Epithelial cell of esophagus (primary cell): ENCODE measurements at regions not wholly inside any gene's neighbourhood (a gene's known extent, or its start where the extent isn't known, plus 50 kb on each side); places are given as distances from the start of the nearest gene placed in this dataset.
A peak's percentile ranks its signal among the peaks of the same experiment; 100 is the strongest.
"Not testable (repeated sequence)": the region's sequence is repeated elsewhere in the genome, so short reads cannot be mapped to it uniquely, and the experiment has no call there.

Experiments used
- DNase-seq: peaks from one replicate; pipeline ENCODE4 v3.0.0; 2010; ENCODE audit warnings: low read depth
- H3K4me3 ChIP-seq: 2 replicates; pipeline ENCODE4 v1.5.1; 2011; ENCODE audit warnings: mild to moderate bottlenecking, low read length, control low read depth
- CTCF ChIP-seq: IDR thresholded peaks from 2 replicates; pipeline ENCODE4 v1.5.1; 2011; ENCODE audit warnings: low read depth, mild to moderate bottlenecking, low read length, control low read depth, inconsistent platforms; ENCODE audit not compliant: insufficient read depth; ENCODE audit errors: missing control alignments

GRCh38 chr2:208794288-208794975 is 387.8 kb downstream of the PTH2R start:
- TF ChIP-seq CTCF, result no peak
- H3K4me3 ChIP-seq, result no peak overlapping the region
- DNase-seq, result no peak

GRCh38 chr2:208798698-208799097 is 392.1 kb downstream of the PTH2R start:
- TF ChIP-seq CTCF, result no peak
- no peak overlapping the region for H3K4me3 ChIP-seq
- peak; percentile 27 for DNase-seq

- no peak for TF ChIP-seq CTCF
- no peak overlapping the region for H3K4me3 ChIP-seq
- DNase-seq, result no peak
These were observed 392.8 kb downstream of the PTH2R start for GRCh38 chr2:208799397-208799796.

GRCh38 chr2:208800887-208801286 is 394.3 kb downstream of the PTH2R start:
- H3K4me3 ChIP-seq, result not testable (repeated sequence)

GRCh38 chr2:208807756-208808155 is 401.2 kb downstream of the PTH2R start:
- no peak overlapping the region for H3K4me3 ChIP-seq
- peak; percentile 36 for DNase-seq
- TF ChIP-seq CTCF, result no peak

More at GRCh38 chr2:208800887-208801286, 394.3 kb downstream of the PTH2R start:
- not testable (repeated sequence) for DNase-seq

DNA sequence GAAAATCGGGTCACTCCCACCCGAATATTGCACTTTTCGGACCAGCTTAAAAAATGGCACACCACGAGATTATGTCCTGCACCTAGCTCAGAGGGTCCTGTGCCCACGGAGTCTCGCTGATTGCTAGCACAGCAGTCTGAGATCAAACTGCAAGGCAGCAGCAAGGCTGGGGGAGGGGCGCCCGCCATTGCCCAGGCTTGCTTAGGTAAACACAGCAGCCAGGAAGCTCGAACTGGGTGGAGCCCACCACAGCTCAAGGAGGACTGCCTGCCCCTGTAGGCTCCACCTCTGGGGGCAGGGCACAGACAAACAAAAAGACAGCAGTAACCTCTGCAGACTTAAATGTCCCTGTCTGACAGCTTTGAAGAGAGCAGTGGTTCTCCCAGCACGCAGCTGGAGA is 405.3 kb downstream of the PTH2R start:
- H3K4me3 ChIP-seq, DNase-seq: not testable (repeated sequence)

DNA sequence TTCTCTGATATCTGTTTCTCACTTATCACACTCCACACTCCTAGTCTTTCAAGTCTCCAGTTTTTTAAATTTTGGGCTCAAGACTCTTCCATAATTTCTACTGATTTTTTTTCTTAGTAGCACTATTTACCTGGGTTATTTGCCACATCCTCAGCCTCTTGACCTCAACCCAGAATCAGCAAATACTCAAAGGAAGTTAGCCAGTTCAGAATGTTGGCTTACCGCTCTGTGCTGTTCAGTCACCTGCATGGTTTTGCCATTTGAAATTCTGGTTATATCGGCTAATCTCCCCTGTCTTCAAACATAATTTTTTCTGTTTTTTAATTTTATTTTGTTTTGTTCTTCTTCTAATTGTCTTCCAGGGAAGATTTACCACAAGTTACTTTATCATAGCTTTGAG is 412.6 kb downstream of the PTH2R start:
- no peak for TF ChIP-seq CTCF
- no peak for DNase-seq
- no peak overlapping the region for H3K4me3 ChIP-seq

- DNase-seq, result peak; percentile 57
- no peak overlapping the region for H3K4me3 ChIP-seq
These were observed 413.6 kb downstream of the PTH2R start for GRCh38 chr2:208820014-208820688.

More at GRCh38 chr2:208820014-208820688, 413.6 kb downstream of the PTH2R start:
- TF ChIP-seq CTCF, result peak; percentile 41
